ENCODE measurements at regions not wholly inside any gene's neighbourhood (a gene's known extent, or its start where the extent isn't known, plus 50 kb on each side); places are given as distances from the start of the nearest gene placed in this dataset.

DNA sequence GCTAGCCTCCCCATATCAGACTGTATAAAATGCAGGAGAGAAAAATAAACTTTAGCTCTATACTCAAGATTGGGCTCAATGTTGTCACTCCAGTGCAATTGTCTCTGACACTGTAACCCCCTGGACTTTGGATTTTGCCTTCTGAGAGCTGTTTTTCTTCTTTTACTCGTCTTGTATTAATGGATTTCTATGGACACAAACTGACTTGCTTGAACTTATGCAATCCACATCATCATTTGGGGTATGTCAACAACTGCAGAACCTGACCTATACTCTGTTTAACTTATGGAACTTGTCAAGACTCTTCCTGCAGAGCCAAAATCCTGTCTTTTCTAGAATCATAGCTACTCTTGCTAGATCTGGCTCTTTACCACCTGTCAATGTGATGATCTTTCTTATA lies 257.8 kb upstream of the DCC start:
- Histone ChIP-seq H3K27ac (ENCODE audit: low read length) (no peak overlapping the region), H3F3A (ENCODE audit: insufficient read depth, low read length) (no peaks in the 10 kb centered on the region), H3K9me2 (replicated peaks; ENCODE audit: insufficient read depth, low read length) (no peaks in the 10 kb centered on the region), H3K9me3 (replicated peaks; ENCODE audit: insufficient read depth, low read length) (no peaks in the 10 kb centered on the region), H3K27me3 (replicated peaks; ENCODE audit: insufficient read depth, low read length) (no peaks in the 10 kb centered on the region), H3K4me2 (ENCODE audit: low read depth, low read length) (no peak overlapping the region), H3K4me3 (ENCODE audit: low read length) (no peak overlapping the region), H2AFZ (ENCODE audit: low read length) (no peak overlapping the region), H3K4me1 (ENCODE audit: low read length) (no peaks in the 10 kb centered on the region), H4K20me1 (ENCODE audit: insufficient read depth, low read length) (no peaks in the 10 kb centered on the region), H3K36me3 (replicated peaks; ENCODE audit: insufficient read depth, low read length) (no peaks in the 10 kb centered on the region), H3K9ac (ENCODE audit: low read length) (no peak overlapping the region), H3K79me2 (ENCODE audit: low read length) (no peaks in the 10 kb centered on the region)
- TF ChIP-seq, protein P1, sequence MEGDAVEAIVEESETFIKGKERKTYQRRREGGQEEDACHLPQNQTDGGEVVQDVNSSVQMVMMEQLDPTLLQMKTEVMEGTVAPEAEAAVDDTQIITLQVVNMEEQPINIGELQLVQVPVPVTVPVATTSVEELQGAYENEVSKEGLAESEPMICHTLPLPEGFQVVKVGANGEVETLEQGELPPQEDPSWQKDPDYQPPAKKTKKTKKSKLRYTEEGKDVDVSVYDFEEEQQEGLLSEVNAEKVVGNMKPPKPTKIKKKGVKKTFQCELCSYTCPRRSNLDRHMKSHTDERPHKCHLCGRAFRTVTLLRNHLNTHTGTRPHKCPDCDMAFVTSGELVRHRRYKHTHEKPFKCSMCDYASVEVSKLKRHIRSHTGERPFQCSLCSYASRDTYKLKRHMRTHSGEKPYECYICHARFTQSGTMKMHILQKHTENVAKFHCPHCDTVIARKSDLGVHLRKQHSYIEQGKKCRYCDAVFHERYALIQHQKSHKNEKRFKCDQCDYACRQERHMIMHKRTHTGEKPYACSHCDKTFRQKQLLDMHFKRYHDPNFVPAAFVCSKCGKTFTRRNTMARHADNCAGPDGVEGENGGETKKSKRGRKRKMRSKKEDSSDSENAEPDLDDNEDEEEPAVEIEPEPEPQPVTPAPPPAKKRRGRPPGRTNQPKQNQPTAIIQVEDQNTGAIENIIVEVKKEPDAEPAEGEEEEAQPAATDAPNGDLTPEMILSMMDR (IDR thresholded peaks at IDR 0.05; ENCODE audit: low read length) = no peak
- TF ChIP-seq EZH2 (optimal IDR thresholded peaks at IDR 0.05; ENCODE audit: low read depth, low read length) = no peak
- TF ChIP-seq EZH2phosphoT487 (IDR thresholded peaks at IDR 0.05; ENCODE audit: low read length) = no peak
- DNase-seq = no peak

DNA sequence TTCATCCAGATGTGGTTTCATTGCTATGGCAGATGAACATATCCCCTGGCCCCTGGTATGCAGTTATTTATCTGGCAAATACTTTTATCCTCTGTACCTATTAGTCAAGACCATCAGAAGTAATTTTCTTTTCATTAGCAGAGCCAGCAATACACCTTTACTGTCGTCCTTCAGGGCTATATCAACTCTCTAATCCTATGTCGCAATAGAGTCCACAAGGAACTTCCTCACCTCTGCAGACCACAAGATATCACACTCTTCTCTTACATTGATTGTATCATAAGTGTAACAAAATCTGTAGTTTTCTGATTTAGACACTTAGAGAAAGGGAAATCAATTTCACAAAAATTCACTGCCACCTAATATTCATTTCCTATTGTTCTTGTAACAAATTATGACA lies 252.9 kb upstream of the DCC start:
- Histone ChIP-seq H3K4me1 (ENCODE audit: low read length) (no peaks in the 10 kb centered on the region), H3K36me3 (replicated peaks; ENCODE audit: insufficient read depth, low read length) (no peaks in the 10 kb centered on the region), H3K9me2 (replicated peaks; ENCODE audit: insufficient read depth, low read length) (no peaks in the 10 kb centered on the region), H3F3A (ENCODE audit: insufficient read depth, low read length) (no peaks in the 10 kb centered on the region), H2AFZ (ENCODE audit: low read length) (no peak overlapping the region), H3K27me3 (replicated peaks; ENCODE audit: insufficient read depth, low read length) (no peaks in the 10 kb centered on the region), H3K4me3 (ENCODE audit: low read length) (no peak overlapping the region), H3K79me2 (ENCODE audit: low read length) (no peaks in the 10 kb centered on the region), H3K27ac (ENCODE audit: low read length) (no peak overlapping the region), H4K20me1 (ENCODE audit: insufficient read depth, low read length) (no peaks in the 10 kb centered on the region), H3K9ac (ENCODE audit: low read length) (no peak overlapping the region), H3K4me2 (ENCODE audit: low read depth, low read length) (no peak overlapping the region), H3K9me3 (replicated peaks; ENCODE audit: insufficient read depth, low read length) (no peaks in the 10 kb centered on the region)
- TF ChIP-seq EZH2phosphoT487 (IDR thresholded peaks at IDR 0.05; ENCODE audit: low read length) = no peak
- no peak for TF ChIP-seq EZH2 (optimal IDR thresholded peaks at IDR 0.05; ENCODE audit: low read depth, low read length)
- TF ChIP-seq, protein P1 (IDR thresholded peaks at IDR 0.05; ENCODE audit: low read length) = no peak
- no peak for DNase-seq

- no peaks in the 10 kb centered on the region for H3F3A ChIP-seq (ENCODE audit: insufficient read depth, low read length)
- H3K27me3 ChIP-seq (replicated peaks; ENCODE audit: insufficient read depth, low read length) = no peaks in the 10 kb centered on the region
- no peak for DNase-seq
- no peaks in the 10 kb centered on the region for H3K79me2 ChIP-seq (ENCODE audit: low read length)
- no peaks in the 10 kb centered on the region for H3K9me3 ChIP-seq (replicated peaks; ENCODE audit: insufficient read depth, low read length)
- no peaks in the 10 kb centered on the region for H3K36me3 ChIP-seq (replicated peaks; ENCODE audit: insufficient read depth, low read length)
- no peak overlapping the region for H2AFZ ChIP-seq (ENCODE audit: low read length)
- H3K27ac ChIP-seq (ENCODE audit: low read length) = no peak overlapping the region
- H3K4me2 ChIP-seq (ENCODE audit: low read depth, low read length) = no peak overlapping the region
- H3K4me3 ChIP-seq (ENCODE audit: low read length) = no peak overlapping the region
- no peaks in the 10 kb centered on the region for H4K20me1 ChIP-seq (ENCODE audit: insufficient read depth, low read length)
- TF ChIP-seq EZH2 (optimal IDR thresholded peaks at IDR 0.05; ENCODE audit: low read depth, low read length) (no peak), EZH2phosphoT487 (IDR thresholded peaks at IDR 0.05; ENCODE audit: low read length) (no peak)
- TF ChIP-seq, protein P1 (IDR thresholded peaks at IDR 0.05; ENCODE audit: low read length) = no peak
- H3K9ac ChIP-seq (ENCODE audit: low read length) = no peak overlapping the region
- H3K9me2 ChIP-seq (replicated peaks; ENCODE audit: insufficient read depth, low read length) = no peaks in the 10 kb centered on the region
- H3K4me1 ChIP-seq (ENCODE audit: low read length) = no peaks in the 10 kb centered on the region
Measured at GRCh38 chr18:52090005-52090404, 250.0 kb upstream of the DCC start.
